ENCODE measurements at regions not wholly inside any gene's neighbourhood (a gene's known extent, or its start where the extent isn't known, plus 50 kb on each side); places are given as distances from the start of the nearest gene placed in this dataset.

DNA sequence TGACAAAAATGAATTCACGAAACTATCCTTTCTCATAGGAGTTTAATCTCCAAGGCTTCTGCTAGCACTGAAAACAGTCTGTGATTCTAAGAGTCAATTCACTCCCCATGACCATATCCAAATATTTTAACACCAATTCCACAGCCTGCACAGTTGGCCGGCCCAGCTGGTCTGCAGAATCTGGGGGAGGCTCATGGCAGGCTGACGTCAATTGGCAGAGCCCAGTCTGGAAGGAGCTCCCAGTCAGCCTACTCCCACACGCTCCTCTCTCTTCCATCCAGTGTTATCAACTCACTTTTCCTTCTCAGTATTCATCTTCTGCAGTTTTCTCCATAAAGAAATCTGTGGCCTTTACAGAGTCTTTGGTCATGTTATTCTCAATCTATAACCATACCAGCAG is 111.0 kb downstream of the TBXT start:
- H3K4me3 ChIP-seq (ENCODE audit: low read depth, low read length) = no peak overlapping the region
- CTCF ChIA-PET = no interaction called here
- H3K36me3 ChIP-seq (ENCODE audit: control insufficient read depth, insufficient read depth, low read length) = no peaks in the 10 kb centered on the region
- no peaks in the 10 kb centered on the region for H3K27me3 ChIP-seq (ENCODE audit: control insufficient read depth, insufficient read depth, low read length)
- no peak for DNase-seq (ENCODE audit: low read depth)
- TF ChIP-seq, protein P1, sequence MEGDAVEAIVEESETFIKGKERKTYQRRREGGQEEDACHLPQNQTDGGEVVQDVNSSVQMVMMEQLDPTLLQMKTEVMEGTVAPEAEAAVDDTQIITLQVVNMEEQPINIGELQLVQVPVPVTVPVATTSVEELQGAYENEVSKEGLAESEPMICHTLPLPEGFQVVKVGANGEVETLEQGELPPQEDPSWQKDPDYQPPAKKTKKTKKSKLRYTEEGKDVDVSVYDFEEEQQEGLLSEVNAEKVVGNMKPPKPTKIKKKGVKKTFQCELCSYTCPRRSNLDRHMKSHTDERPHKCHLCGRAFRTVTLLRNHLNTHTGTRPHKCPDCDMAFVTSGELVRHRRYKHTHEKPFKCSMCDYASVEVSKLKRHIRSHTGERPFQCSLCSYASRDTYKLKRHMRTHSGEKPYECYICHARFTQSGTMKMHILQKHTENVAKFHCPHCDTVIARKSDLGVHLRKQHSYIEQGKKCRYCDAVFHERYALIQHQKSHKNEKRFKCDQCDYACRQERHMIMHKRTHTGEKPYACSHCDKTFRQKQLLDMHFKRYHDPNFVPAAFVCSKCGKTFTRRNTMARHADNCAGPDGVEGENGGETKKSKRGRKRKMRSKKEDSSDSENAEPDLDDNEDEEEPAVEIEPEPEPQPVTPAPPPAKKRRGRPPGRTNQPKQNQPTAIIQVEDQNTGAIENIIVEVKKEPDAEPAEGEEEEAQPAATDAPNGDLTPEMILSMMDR (IDR thresholded peaks at IDR 0.05; ENCODE audit: insufficient read depth, low read depth, low read length) = no peak
- POLR2A ChIA-PET = no interaction called here

DNA sequence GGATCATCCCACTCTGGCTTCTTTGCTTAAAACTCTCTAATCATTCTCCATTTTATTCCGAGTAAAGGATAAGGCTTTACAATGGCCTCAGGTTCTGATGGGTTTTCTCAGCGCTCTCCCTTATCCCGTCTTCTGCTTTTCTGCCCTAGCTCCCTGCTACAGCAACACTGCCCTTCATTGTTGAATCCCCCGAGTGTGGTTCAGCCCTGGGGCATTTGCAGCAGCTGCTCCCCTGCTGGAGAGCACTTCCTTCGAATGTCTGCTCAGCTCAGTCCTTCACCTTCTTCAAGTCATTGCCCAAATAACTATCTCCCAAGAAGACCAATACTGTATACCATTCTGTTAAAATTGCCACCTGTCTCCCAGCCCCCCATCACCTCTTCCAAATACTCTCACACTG is 111.8 kb downstream of the TBXT start:
- POLR2A ChIA-PET = no interaction called here

DNA sequence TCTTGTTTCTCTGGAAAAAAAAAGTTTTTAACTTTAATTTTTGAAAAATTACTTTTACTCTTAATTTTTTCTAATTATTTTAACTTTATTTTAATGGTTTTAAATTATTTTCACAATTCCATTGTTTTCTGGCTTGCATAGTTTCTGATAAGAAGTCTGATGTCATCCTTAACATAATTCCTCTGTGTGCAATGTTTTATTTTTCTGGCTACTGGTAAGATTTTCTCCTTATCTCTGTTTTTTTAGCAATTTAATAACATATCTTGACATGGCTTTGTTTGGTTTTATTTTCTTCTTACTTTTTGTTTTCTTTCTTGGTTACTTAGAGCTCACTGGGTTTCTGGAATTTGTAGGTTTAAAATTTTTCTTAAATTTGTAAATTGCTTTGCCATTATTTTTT is 114.8 kb downstream of the TBXT start:
- DNase-seq (ENCODE audit: low read depth) = no peak
- POLR2A ChIA-PET = no interaction called here
- Histone ChIP-seq H3K36me3 (ENCODE audit: control insufficient read depth, insufficient read depth, low read length) (no peaks in the 10 kb centered on the region), H3K4me3 (ENCODE audit: low read depth, low read length) (no peak overlapping the region), H3K27me3 (ENCODE audit: control insufficient read depth, insufficient read depth, low read length) (no peaks in the 10 kb centered on the region)
- CTCF ChIA-PET = no interaction called here
- TF ChIP-seq, protein P1 (IDR thresholded peaks at IDR 0.05; ENCODE audit: insufficient read depth, low read depth, low read length) = no peak

More for the DNA sequence above, 111.8 kb downstream of the TBXT start:
- TF ChIP-seq, protein P1 (IDR thresholded peaks at IDR 0.05; ENCODE audit: insufficient read depth, low read depth, low read length) = no peak
- H3K36me3 ChIP-seq (ENCODE audit: control insufficient read depth, insufficient read depth, low read length) = no peaks in the 10 kb centered on the region
- H3K27me3 ChIP-seq (ENCODE audit: control insufficient read depth, insufficient read depth, low read length) = no peaks in the 10 kb centered on the region
- CTCF ChIA-PET = interaction anchor here (0.6 to 1.4 kb wide), 2 partner anchors 10 to 29 kb away, joined by 3 read pairs; no protein-coding TSS in a partner anchor
- no peak for DNase-seq (ENCODE audit: low read depth)
- H3K4me3 ChIP-seq (ENCODE audit: low read depth, low read length) = no peak overlapping the region

DNA sequence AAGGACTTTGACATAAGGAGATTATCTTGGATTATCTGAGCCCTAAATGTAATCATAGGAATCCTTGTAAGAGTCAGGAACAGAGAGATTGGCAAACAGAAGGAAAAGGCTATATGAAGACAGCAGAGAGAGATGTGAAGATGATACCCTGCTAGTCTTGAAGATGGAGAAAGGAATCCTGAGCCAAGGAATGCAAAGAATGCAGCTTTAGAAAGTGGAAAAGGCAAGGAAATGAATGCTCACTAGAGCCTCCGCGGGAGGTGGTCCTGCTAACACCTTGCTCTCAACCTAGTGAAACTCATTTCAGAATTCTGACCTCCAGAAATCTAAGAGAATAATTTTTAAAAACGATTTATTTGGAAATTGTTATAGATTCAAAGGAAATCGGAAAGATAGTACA is 117.1 kb downstream of the TBXT start:
- TF ChIP-seq, protein P1 (IDR thresholded peaks at IDR 0.05; ENCODE audit: insufficient read depth, low read depth, low read length) = no peak
- no peaks in the 10 kb centered on the region for H3K36me3 ChIP-seq (ENCODE audit: control insufficient read depth, insufficient read depth, low read length)
- CTCF ChIA-PET = no interaction called here
- no peaks in the 10 kb centered on the region for H3K27me3 ChIP-seq (ENCODE audit: control insufficient read depth, insufficient read depth, low read length)
- H3K4me3 ChIP-seq (ENCODE audit: low read depth, low read length) = no peak overlapping the region
- DNase-seq (ENCODE audit: low read depth) = no peak
- POLR2A ChIA-PET = no interaction called here

DNA sequence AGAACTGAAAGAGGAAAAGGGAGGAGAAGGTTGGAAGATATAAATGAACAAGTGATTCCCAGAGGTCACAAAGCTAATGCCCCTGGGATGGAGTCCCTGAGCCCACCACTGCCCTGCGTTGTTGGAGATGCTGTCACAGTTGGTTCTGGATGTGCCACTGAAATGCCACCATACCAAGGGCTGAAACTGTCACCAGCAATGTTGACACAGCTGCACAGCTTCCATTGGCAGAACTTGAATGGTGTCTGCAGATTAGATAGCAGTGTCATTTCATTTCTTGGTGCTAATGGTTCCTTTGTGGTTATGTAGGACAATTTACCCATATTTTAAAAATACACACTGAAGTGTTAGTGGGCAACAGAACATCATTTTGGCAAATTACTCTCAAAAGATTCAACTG is 120.7 kb downstream of the TBXT start:
- no peaks in the 10 kb centered on the region; the same call in 1 of the 2 replicates for H3K36me3 ChIP-seq (ENCODE audit: control insufficient read depth, insufficient read depth, low read length)
- no peaks in the 10 kb centered on the region for H3K27me3 ChIP-seq (ENCODE audit: control insufficient read depth, insufficient read depth, low read length)
- POLR2A ChIA-PET = no interaction called here
- no peak overlapping the region for H3K4me3 ChIP-seq (ENCODE audit: low read depth, low read length)
- DNase-seq (ENCODE audit: low read depth) = no peak
- TF ChIP-seq, protein P1 (IDR thresholded peaks at IDR 0.05; ENCODE audit: insufficient read depth, low read depth, low read length) = no peak
- CTCF ChIA-PET = no interaction called here
